CD14-positive monocyte (primary cell): ENCODE measurements at regions not wholly inside any gene's neighbourhood (a gene's known extent, or its start where the extent isn't known, plus 50 kb on each side); places are given as distances from the start of the nearest gene placed in this dataset.

Experiments used
- DNase-seq, 3 donors: peaks; one replicate each; pipeline ENCODE4 v3.0.0-alpha.2; 2011 to 2022
- H2AFZ ChIP-seq: 2 replicates; pipeline ENCODE4 v1.6.0; 2012; ENCODE audit warnings: mild to moderate bottlenecking, low read depth, low read length, inconsistent platforms; ENCODE audit not compliant: insufficient read depth, poor library complexity, severe bottlenecking
- H3K27ac ChIP-seq, 2 donors: 1 replicate in 1 of 2; 2 replicates in 1 of 2; pipeline ENCODE4 v1.5.1; 2012 to 2013; ENCODE audit warnings: low read length in 2 of 2, control low read depth in 1 of 2, inconsistent platforms in 1 of 2, low read depth in 1 of 2, mild to moderate bottlenecking in 1 of 2
- H3K27me3 ChIP-seq, 2 donors: one replicate each; pipeline versions ENCODE4 v1.6.0 to v1.6.1; 2011 to 2013; ENCODE audit warnings: low read length in 2 of 2; ENCODE audit not compliant: control insufficient read depth in 2 of 2, insufficient read depth in 2 of 2
- H3K36me3 ChIP-seq, 2 donors: replicated peaks in 1 of 2; 1 replicate in 1 of 2; 2 replicates in 1 of 2; pipeline versions ENCODE4 v1.5.1 to v1.6.1; 2012 to 2013; ENCODE audit warnings: low read length in 2 of 2, control low read depth in 1 of 2, inconsistent platforms in 1 of 2, mild to moderate bottlenecking in 1 of 2; ENCODE audit not compliant: insufficient read depth in 2 of 2, control insufficient read depth in 1 of 2
- H3K4me1 ChIP-seq, 2 donors: 1 replicate in 1 of 2; 2 replicates in 1 of 2; pipeline versions ENCODE4 v1.5.1 to v1.6.1; 2012 to 2013; ENCODE audit warnings: low read length in 2 of 2, control low read depth in 1 of 2, inconsistent platforms in 1 of 2, mild to moderate bottlenecking in 1 of 2, moderate library complexity in 1 of 2; ENCODE audit not compliant: insufficient read depth in 2 of 2, control insufficient read depth in 1 of 2
- H3K4me2 ChIP-seq: replicated peaks from 2 replicates; pipeline ENCODE3; 2012; ENCODE audit warnings: low read length, moderate library complexity, mild to moderate bottlenecking; ENCODE audit not compliant: poor library complexity, severe bottlenecking; ENCODE audit errors: extremely low read depth
- H3K4me3 ChIP-seq, 3 experiments: fragments of 200-600 bp in 1 of 3; sonication (generic) in 1 of 3; replicated peaks in 1 of 3; 1 replicate in 2 of 3; 2 replicates in 1 of 3; pipeline ENCODE4 v1.5.1; 2011 to 2013; ENCODE audit warnings: low read length in 3 of 3, mild to moderate bottlenecking in 3 of 3, control low read depth in 2 of 3, low read depth in 2 of 3, inconsistent platforms in 1 of 3, moderate library complexity in 1 of 3
- H3K79me2 ChIP-seq: 2 replicates; pipeline ENCODE4 v1.6.0; 2012; ENCODE audit warnings: mild to moderate bottlenecking, control low read depth, inconsistent platforms, low read length, moderate library complexity; ENCODE audit not compliant: insufficient read depth
- H3K9ac ChIP-seq: 2 replicates; pipeline ENCODE4 v1.6.0; 2017; ENCODE audit warnings: low read length, mild to moderate bottlenecking; ENCODE audit not compliant: insufficient read depth, poor library complexity, severe bottlenecking
- H3K9me3 ChIP-seq, 2 donors: replicated peaks in 1 of 2; 1 replicate in 1 of 2; 2 replicates in 1 of 2; pipeline versions ENCODE4 v1.5.1 to v1.6.1; 2012 to 2013; ENCODE audit warnings: low read length in 2 of 2, control low read depth in 1 of 2; ENCODE audit not compliant: control insufficient read depth in 1 of 2, insufficient read depth in 1 of 2
- H4K20me1 ChIP-seq: 2 replicates; pipeline ENCODE4 v1.6.0; 2012; ENCODE audit warnings: mild to moderate bottlenecking, low read length, control low read depth, moderate library complexity; ENCODE audit not compliant: insufficient read depth
- H3K27ac Mint-ChIP-seq, 7 donors: one replicate each; pipeline ENCODE4 v1.8.0; 2020; ENCODE audit warnings: mild to moderate bottlenecking in 7 of 7, mixed read lengths in 7 of 7, moderate library complexity in 6 of 7, inconsistent platforms in 2 of 7
- H3K27me3 Mint-ChIP-seq, 3 donors: one replicate each; pipeline ENCODE4 v1.8.0; 2021 to 2022; ENCODE audit warnings: low read depth in 3 of 3, mild to moderate bottlenecking in 3 of 3, mixed read lengths in 3 of 3, moderate library complexity in 3 of 3, inconsistent platforms in 1 of 3
- H3K36me3 Mint-ChIP-seq, 2 donors: one replicate each; pipeline ENCODE4 v1.8.0; 2020; ENCODE audit warnings: mixed read lengths in 2 of 2, inconsistent platforms in 1 of 2, mild to moderate bottlenecking in 1 of 2
- H3K4me1 Mint-ChIP-seq: one replicate; pipeline ENCODE4 v1.8.0; 2020; ENCODE audit warnings: mild to moderate bottlenecking, mixed read lengths
- H3K4me3 Mint-ChIP-seq, 2 donors: one replicate each; pipeline ENCODE4 v1.8.0; 2020; ENCODE audit warnings: mild to moderate bottlenecking in 2 of 2, mixed read lengths in 2 of 2, moderate library complexity in 1 of 2
- H3K9me3 Mint-ChIP-seq, 7 donors: one replicate each; pipeline ENCODE4 v1.8.0; 2020 to 2022; ENCODE audit warnings: mixed read lengths in 7 of 7, mild to moderate bottlenecking in 6 of 7, moderate library complexity in 6 of 7, inconsistent platforms in 2 of 7
- WGBS: methylation state at CpG from one replicate; pipeline ENCODE4 v1.1.5; 2013; ENCODE audit warnings: missing lambda C conversion rate; ENCODE audit not compliant: insufficient coverage; 5-methylcytosine and 5-hydroxymethylcytosine counted together
- intact Hi-C, 2 donors: fragments of 100-400 bp; cut with micrococcal nuclease; formaldehyde crosslinking; loops; one replicate each; pipeline versions ENCODE4 v1.15.0 to v1.15.1; 2023
- TF ChIP-seq, protein P1 (sequence below): fragments of 200-600 bp; IDR thresholded peaks from one replicate; pipeline ENCODE4 v1.8.0; 2022; ENCODE audit warnings: antibody characterized with exemption, mild to moderate bottlenecking

DNA sequence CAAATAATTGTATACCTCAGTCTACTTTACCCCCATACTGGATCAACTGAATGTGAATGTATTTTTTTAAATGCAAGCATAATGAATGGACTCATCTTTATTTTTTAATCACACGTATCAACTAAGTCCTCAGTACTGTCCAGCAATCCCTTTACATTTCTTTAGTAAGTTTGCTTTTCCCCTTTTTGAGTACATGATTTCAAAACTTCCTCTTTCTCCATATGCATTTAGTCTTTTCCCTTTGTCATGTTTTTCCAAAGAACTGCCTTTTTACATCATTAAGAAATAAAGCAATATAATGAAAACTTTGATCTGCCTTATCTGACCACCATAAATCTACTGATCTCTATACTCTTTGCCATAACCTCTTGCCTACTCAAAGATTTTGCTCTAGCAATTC, 182.5 kb upstream of the AKR1E2 start:
- TF ChIP-seq, protein P1, sequence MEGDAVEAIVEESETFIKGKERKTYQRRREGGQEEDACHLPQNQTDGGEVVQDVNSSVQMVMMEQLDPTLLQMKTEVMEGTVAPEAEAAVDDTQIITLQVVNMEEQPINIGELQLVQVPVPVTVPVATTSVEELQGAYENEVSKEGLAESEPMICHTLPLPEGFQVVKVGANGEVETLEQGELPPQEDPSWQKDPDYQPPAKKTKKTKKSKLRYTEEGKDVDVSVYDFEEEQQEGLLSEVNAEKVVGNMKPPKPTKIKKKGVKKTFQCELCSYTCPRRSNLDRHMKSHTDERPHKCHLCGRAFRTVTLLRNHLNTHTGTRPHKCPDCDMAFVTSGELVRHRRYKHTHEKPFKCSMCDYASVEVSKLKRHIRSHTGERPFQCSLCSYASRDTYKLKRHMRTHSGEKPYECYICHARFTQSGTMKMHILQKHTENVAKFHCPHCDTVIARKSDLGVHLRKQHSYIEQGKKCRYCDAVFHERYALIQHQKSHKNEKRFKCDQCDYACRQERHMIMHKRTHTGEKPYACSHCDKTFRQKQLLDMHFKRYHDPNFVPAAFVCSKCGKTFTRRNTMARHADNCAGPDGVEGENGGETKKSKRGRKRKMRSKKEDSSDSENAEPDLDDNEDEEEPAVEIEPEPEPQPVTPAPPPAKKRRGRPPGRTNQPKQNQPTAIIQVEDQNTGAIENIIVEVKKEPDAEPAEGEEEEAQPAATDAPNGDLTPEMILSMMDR = no peak
- no peak overlapping the region for H3K4me3 Mint-ChIP-seq
- intact Hi-C loops = no loop called here
- no peaks in the 10 kb centered on the region for H3K36me3 ChIP-seq
- DNase-seq = peak; percentile 7 to 50 (median 42)
- H3K27me3 Mint-ChIP-seq = no peaks in the 10 kb centered on the region
- H3K27ac Mint-ChIP-seq = no peak overlapping the region
- no peaks in the 10 kb centered on the region for H3K9me3 Mint-ChIP-seq
- no CpG with 5 or more reads among the region's 1 CpG for WGBS
- H3K4me2 ChIP-seq = peak overlapping the region; percentile 35
- no peaks in the 10 kb centered on the region for H3K9me3 ChIP-seq
- no peaks in the 10 kb centered on the region for H4K20me1 ChIP-seq
- H3K27ac ChIP-seq = peak overlapping the region in 1 of 2 donors; percentile 4
- no peaks in the 10 kb centered on the region for H3K79me2 ChIP-seq
- no peak overlapping the region for H3K9ac ChIP-seq
- H3K4me3 ChIP-seq = peak overlapping the region in 1 of 3 experiments; percentile 15
- peaks cover 5% of the 10 kb centered on the region for H3K4me1 Mint-ChIP-seq
- H2AFZ ChIP-seq = no peak overlapping the region
- H3K27me3 ChIP-seq = no peaks in the 10 kb centered on the region
- H3K36me3 Mint-ChIP-seq = no peaks in the 10 kb centered on the region
- peaks cover 13 to 24% of the 10 kb centered on the region in 2 donors for H3K4me1 ChIP-seq

DNA sequence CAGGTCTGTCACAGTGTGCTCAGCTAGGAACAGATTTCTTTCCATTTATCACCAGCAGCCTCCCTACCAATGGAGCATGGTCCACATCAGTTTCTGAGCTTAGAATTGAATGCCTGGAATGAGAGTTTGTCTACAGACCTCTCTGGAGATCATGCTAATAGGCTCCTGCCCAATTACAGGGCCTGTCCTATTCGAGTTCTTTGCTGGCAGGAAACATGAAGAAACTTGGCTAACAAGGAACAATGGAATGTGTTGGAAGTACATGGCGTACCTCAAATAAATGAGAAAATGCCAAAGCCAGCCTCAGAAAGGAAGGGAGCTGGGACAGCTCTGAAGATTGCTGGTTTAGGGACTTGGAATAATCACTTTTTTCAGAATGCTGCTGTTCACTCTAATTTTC, 186.0 kb upstream of the AKR1E2 start:
- no peak overlapping the region for H3K4me3 ChIP-seq
- no peaks in the 10 kb centered on the region for H4K20me1 ChIP-seq
- H3K4me1 Mint-ChIP-seq = no peaks in the 10 kb centered on the region
- H3K36me3 ChIP-seq = no peaks in the 10 kb centered on the region
- no peak for DNase-seq
- H3K9ac ChIP-seq = no peak overlapping the region
- H3K27me3 ChIP-seq = no peaks in the 10 kb centered on the region
- no peak overlapping the region for H3K4me3 Mint-ChIP-seq
- no peak overlapping the region for H3K27ac Mint-ChIP-seq
- no peaks in the 10 kb centered on the region for H3K9me3 Mint-ChIP-seq
- H3K4me1 ChIP-seq = peaks cover 13 to 22% of the 10 kb centered on the region in 2 donors
- no peaks in the 10 kb centered on the region for H3K27me3 Mint-ChIP-seq
- H3K4me2 ChIP-seq = no peak overlapping the region
- no peaks in the 10 kb centered on the region for H3K36me3 Mint-ChIP-seq
- no peak overlapping the region for H2AFZ ChIP-seq
- intact Hi-C loops = no loop called here
- 92% methylated on average over 2 of the region's 2 CpGs for WGBS
- H3K9me3 ChIP-seq = no peaks in the 10 kb centered on the region
- H3K27ac ChIP-seq = no peak overlapping the region
- TF ChIP-seq, protein P1 = no peak
- no peaks in the 10 kb centered on the region for H3K79me2 ChIP-seq
